ENCODE measurements at regions not wholly inside any gene's neighbourhood (a gene's known extent, or its start where the extent isn't known, plus 50 kb on each side); places are given as distances from the start of the nearest gene placed in this dataset.

- POLR2A ChIA-PET (ENCODE audit: partially characterized antibody): no interaction called here
- no peaks in the 10 kb centered on the region for H3K4me1 Mint-ChIP-seq
- H3K4me1 ChIP-seq (ENCODE audit: insufficient read depth, low read length): no peaks in the 10 kb centered on the region
- CTCF ChIA-PET (ENCODE audit: partially characterized antibody): interaction anchor here (2.1 kb wide), 1 partner anchor 13 kb away, joined by 10 read pairs; no protein-coding TSS in a partner anchor
- H3K27ac Mint-ChIP-seq: no peak overlapping the region
- H3K4me3 Mint-ChIP-seq: no peak overlapping the region
- intact Hi-C loops (cut with micrococcal nuclease): no loop called here
- DNase-seq: no peak
- H3K9me3 ChIP-seq (ENCODE audit: control insufficient read depth in 1 of 2, low read length in 2 of 2): no peaks in the 10 kb centered on the region
- H3K4me3 ChIP-seq (ENCODE audit: low read length in 2 of 2): no peak overlapping the region
- H3K27me3 ChIP-seq (ENCODE audit: insufficient read depth, low read length): no peaks in the 10 kb centered on the region
- H3K27me3 Mint-ChIP-seq: no peaks in the 10 kb centered on the region
- no peaks in the 10 kb centered on the region for H3K36me3 ChIP-seq (ENCODE audit: insufficient read depth, low read length)
- no peak overlapping the region for H3K27ac ChIP-seq (ENCODE audit: low read depth, low read length)
- H3K36me3 Mint-ChIP-seq: no peaks in the 10 kb centered on the region
- no peaks in the 10 kb centered on the region for H3K9me3 Mint-ChIP-seq
Measured at GRCh38 chr4:177237291-177237690, 72.4 kb upstream of the NEIL3 start.

- Histone ChIP-seq H3K4me1 (ENCODE audit: insufficient read depth, low read length) (no peaks in the 10 kb centered on the region), H3K9me3 (ENCODE audit: control insufficient read depth in 1 of 2, low read length in 2 of 2) (no peaks in the 10 kb centered on the region), H3K27me3 (ENCODE audit: insufficient read depth, low read length) (no peaks in the 10 kb centered on the region), H3K4me3 (ENCODE audit: low read length in 2 of 2) (no peak overlapping the region), H3K36me3 (ENCODE audit: insufficient read depth, low read length) (no peaks in the 10 kb centered on the region), H3K27ac (ENCODE audit: low read depth, low read length) (no peak overlapping the region)
- DNase-seq: no peak
- H3K4me3 Mint-ChIP-seq: no peak overlapping the region
- no peaks in the 10 kb centered on the region for H3K36me3 Mint-ChIP-seq
- H3K9me3 Mint-ChIP-seq: no peaks in the 10 kb centered on the region
- intact Hi-C loops (cut with micrococcal nuclease): no loop called here
- no peak overlapping the region for H3K27ac Mint-ChIP-seq
- POLR2A ChIA-PET (ENCODE audit: partially characterized antibody): no interaction called here
- H3K4me1 Mint-ChIP-seq: peaks cover 0 to 3% (median 0%) of the 10 kb centered on the region in 4 donors
- H3K27me3 Mint-ChIP-seq: peaks cover 0 to 2% of the 10 kb centered on the region in 2 donors
- CTCF ChIA-PET (ENCODE audit: partially characterized antibody): interaction anchor here (1.7 kb wide), 1 partner anchor 11 kb away, joined by 8 read pairs; no protein-coding TSS in a partner anchor
Measured at GRCh38 chr4:177239477-177239876, 70.2 kb upstream of the NEIL3 start.

- H3K4me3 ChIP-seq (ENCODE audit: low read length in 2 of 2): no peak overlapping the region
- intact Hi-C loops (cut with micrococcal nuclease): no loop called here
- POLR2A ChIA-PET (ENCODE audit: partially characterized antibody): no interaction called here
- Mint-ChIP-seq H3K9me3 (no peaks in the 10 kb centered on the region), H3K4me1 (peaks cover 0 to 3% (median 0%) of the 10 kb centered on the region in 4 donors), H3K27ac (no peak overlapping the region), H3K27me3 (peaks cover 0 to 2% of the 10 kb centered on the region in 2 donors), H3K36me3 (no peaks in the 10 kb centered on the region), H3K4me3 (no peak overlapping the region)
- no peaks in the 10 kb centered on the region for H3K9me3 ChIP-seq (ENCODE audit: control insufficient read depth in 1 of 2, low read length in 2 of 2)
- H3K27me3 ChIP-seq (ENCODE audit: insufficient read depth, low read length): no peaks in the 10 kb centered on the region
- no peak overlapping the region for H3K27ac ChIP-seq (ENCODE audit: low read depth, low read length)
- CTCF ChIA-PET (ENCODE audit: partially characterized antibody): interaction anchor here (1.7 kb wide), 1 partner anchor 11 kb away, joined by 8 read pairs; no protein-coding TSS in a partner anchor
- no peak for DNase-seq
- no peaks in the 10 kb centered on the region for H3K36me3 ChIP-seq (ENCODE audit: insufficient read depth, low read length)
- H3K4me1 ChIP-seq (ENCODE audit: insufficient read depth, low read length): no peaks in the 10 kb centered on the region
Measured at GRCh38 chr4:177239878-177240277, 69.8 kb upstream of the NEIL3 start.

- no peak overlapping the region for H3K27ac ChIP-seq (ENCODE audit: low read depth, low read length)
- intact Hi-C loops (cut with micrococcal nuclease): no loop called here
- H3K27me3 ChIP-seq (ENCODE audit: insufficient read depth, low read length): no peaks in the 10 kb centered on the region
- H3K4me3 ChIP-seq (ENCODE audit: low read length in 2 of 2): no peak overlapping the region
- no peaks in the 10 kb centered on the region for H3K9me3 ChIP-seq (ENCODE audit: control insufficient read depth in 1 of 2, low read length in 2 of 2)
- H3K4me3 Mint-ChIP-seq: no peak overlapping the region
- H3K27me3 Mint-ChIP-seq: peaks cover 0 to 2% of the 10 kb centered on the region in 2 donors
- ChIA-PET POLR2A (ENCODE audit: partially characterized antibody) (no interaction called here), CTCF (ENCODE audit: partially characterized antibody) (interaction anchor here (1.7 kb wide), 1 partner anchor 8 kb away, joined by 6 read pairs; no protein-coding TSS in a partner anchor)
- no peaks in the 10 kb centered on the region for H3K9me3 Mint-ChIP-seq
- H3K36me3 ChIP-seq (ENCODE audit: insufficient read depth, low read length): no peaks in the 10 kb centered on the region
- no peaks in the 10 kb centered on the region for H3K36me3 Mint-ChIP-seq
- no peak for DNase-seq
- no peaks in the 10 kb centered on the region for H3K4me1 ChIP-seq (ENCODE audit: insufficient read depth, low read length)
- H3K27ac Mint-ChIP-seq: no peak overlapping the region
- peaks cover 0 to 3% (median 0%) of the 10 kb centered on the region in 4 donors for H3K4me1 Mint-ChIP-seq
Measured at GRCh38 chr4:177242651-177243286, 66.9 kb upstream of the NEIL3 start.

- peaks cover 10% of the 10 kb centered on the region for H3K4me1 ChIP-seq (ENCODE audit: insufficient read depth, low read length)
- ChIA-PET POLR2A (ENCODE audit: partially characterized antibody) (no interaction called here), CTCF (ENCODE audit: partially characterized antibody) (interaction anchor here (1.0 to 1.6 kb wide), 4 partner anchors 9 to 127 kb away, joined by 3 to 4 read pairs (median 3); no protein-coding TSS in a partner anchor)
- no peaks in the 10 kb centered on the region for H3K27me3 ChIP-seq (ENCODE audit: insufficient read depth, low read length)
- H3K9me3 ChIP-seq (ENCODE audit: control insufficient read depth in 1 of 2, low read length in 2 of 2): no peaks in the 10 kb centered on the region
- H3K9me3 Mint-ChIP-seq: peaks cover 0 to 2% (median 0%) of the 10 kb centered on the region in 8 donors
- H3K4me1 Mint-ChIP-seq: peaks cover 10 to 13% (median 11%) of the 10 kb centered on the region in 4 donors
- no peaks in the 10 kb centered on the region for H3K36me3 Mint-ChIP-seq
- H3K36me3 ChIP-seq (ENCODE audit: insufficient read depth, low read length): no peaks in the 10 kb centered on the region
- intact Hi-C loops (cut with micrococcal nuclease): no loop called here
- no peak overlapping the region for H3K27ac ChIP-seq (ENCODE audit: low read depth, low read length)
- H3K27ac Mint-ChIP-seq: no peak overlapping the region
- H3K27me3 Mint-ChIP-seq: peaks cover 6 to 7% of the 10 kb centered on the region in 2 donors
- no peak overlapping the region for H3K4me3 ChIP-seq (ENCODE audit: low read length in 2 of 2)
- DNase-seq: no peak
- H3K4me3 Mint-ChIP-seq: no peak overlapping the region
Measured at GRCh38 chr4:177246641-177247584, 62.8 kb upstream of the NEIL3 start.

- no peaks in the 10 kb centered on the region for H3K27me3 ChIP-seq (ENCODE audit: insufficient read depth, low read length)
- Mint-ChIP-seq H3K9me3 (peaks cover 0 to 2% (median 0%) of the 10 kb centered on the region in 8 donors), H3K36me3 (no peaks in the 10 kb centered on the region), H3K27me3 (peaks cover 4 to 7% of the 10 kb centered on the region in 2 donors), H3K27ac (no peak overlapping the region), H3K4me3 (peak overlapping the region in 3 of 8 donors; percentile 7 to 77 (median 48)), H3K4me1 (peaks cover 9 to 13% (median 11%) of the 10 kb centered on the region in 4 donors)
- no peaks in the 10 kb centered on the region for H3K36me3 ChIP-seq (ENCODE audit: insufficient read depth, low read length)
- H3K27ac ChIP-seq (ENCODE audit: low read depth, low read length): no peak overlapping the region
- H3K9me3 ChIP-seq (ENCODE audit: control insufficient read depth in 1 of 2, low read length in 2 of 2): no peaks in the 10 kb centered on the region
- POLR2A ChIA-PET (ENCODE audit: partially characterized antibody): interaction anchor here (0.6 to 1.9 kb wide), 3 partner anchors 59 to 192 kb away, joined by 3 to 9 read pairs (median 3); partner anchors contain the start of gene AGA
- peaks cover 10% of the 10 kb centered on the region for H3K4me1 ChIP-seq (ENCODE audit: insufficient read depth, low read length)
- intact Hi-C loops (cut with micrococcal nuclease): loop anchor here (1.0 to 5.0 kb wide), 3 partner anchors 89 to 297 kb away; partner anchors contain the start of gene AGA
- CTCF ChIA-PET (ENCODE audit: partially characterized antibody): interaction anchor here (0.6 to 4.7 kb wide), 30 partner anchors 8 to 389 kb away, joined by 3 to 108 read pairs (median 4); partner anchors contain the start of genes AGA and NEIL3
- no peak overlapping the region for H3K4me3 ChIP-seq (ENCODE audit: low read length in 2 of 2)
- peak; percentile 49 to 68 (median 62) for DNase-seq
Measured at GRCh38 chr4:177250056-177250696, 59.5 kb upstream of the NEIL3 start.
